ENCODE measurements at regions not wholly inside any gene's neighbourhood (a gene's known extent, or its start where the extent isn't known, plus 50 kb on each side); places are given as distances from the start of the nearest gene placed in this dataset.

- no peak for DNase-seq (ENCODE audit: low read depth)
- no peak for TF ChIP-seq CTCF (IDR thresholded peaks at IDR 0.05; ENCODE audit: low read length, missing control alignments)
Measured at GRCh38 chr5:115469904-115470516, 74.6 kb downstream of the FEM1C start.

GRCh38 chr5:115467628-115468027 is 76.9 kb downstream of the FEM1C start:
- H3K4me3 ChIP-seq (replicated peaks; ENCODE audit: low read depth, low read length): no peak overlapping the region
- no peak for DNase-seq (ENCODE audit: low read depth)
- TF ChIP-seq CTCF (IDR thresholded peaks at IDR 0.05; ENCODE audit: low read length, missing control alignments): no peak

More at GRCh38 chr5:115469904-115470516, 74.6 kb downstream of the FEM1C start:
- H3K4me3 ChIP-seq (replicated peaks; ENCODE audit: low read depth, low read length): no peak overlapping the region

GRCh38 chr5:115465431-115465830 is 79.1 kb downstream of the FEM1C start:
- no peak for TF ChIP-seq CTCF (IDR thresholded peaks at IDR 0.05; ENCODE audit: low read length, missing control alignments)
- no peak for DNase-seq (ENCODE audit: low read depth)
- H3K4me3 ChIP-seq (replicated peaks; ENCODE audit: low read depth, low read length): no peak overlapping the region

- DNase-seq (ENCODE audit: low read depth): no peak
- TF ChIP-seq CTCF (IDR thresholded peaks at IDR 0.05; ENCODE audit: low read length, missing control alignments): no peak
- H3K4me3 ChIP-seq (replicated peaks; ENCODE audit: low read depth, low read length): no peak overlapping the region
Measured at GRCh38 chr5:115463983-115464382, 80.6 kb downstream of the FEM1C start.

- TF ChIP-seq CTCF (IDR thresholded peaks at IDR 0.05; ENCODE audit: low read length, missing control alignments): no peak
- no peak overlapping the region for H3K4me3 ChIP-seq (replicated peaks; ENCODE audit: low read depth, low read length)
- peak; percentile 54 for DNase-seq (ENCODE audit: low read depth)
Measured at GRCh38 chr5:115461506-115462290, 82.9 kb downstream of the FEM1C start.

- TF ChIP-seq CTCF (IDR thresholded peaks at IDR 0.05; ENCODE audit: low read length, missing control alignments): no peak
- no peak overlapping the region for H3K4me3 ChIP-seq (replicated peaks; ENCODE audit: low read depth, low read length)
- DNase-seq (ENCODE audit: low read depth): no peak
Measured at GRCh38 chr5:115461093-115461492, 83.5 kb downstream of the FEM1C start.

All from fibroblast of pulmonary artery (primary cell).